ENCODE measurements at regions not wholly inside any gene's neighbourhood (a gene's known extent, or its start where the extent isn't known, plus 50 kb on each side); places are given as distances from the start of the nearest gene placed in this dataset.

DNA sequence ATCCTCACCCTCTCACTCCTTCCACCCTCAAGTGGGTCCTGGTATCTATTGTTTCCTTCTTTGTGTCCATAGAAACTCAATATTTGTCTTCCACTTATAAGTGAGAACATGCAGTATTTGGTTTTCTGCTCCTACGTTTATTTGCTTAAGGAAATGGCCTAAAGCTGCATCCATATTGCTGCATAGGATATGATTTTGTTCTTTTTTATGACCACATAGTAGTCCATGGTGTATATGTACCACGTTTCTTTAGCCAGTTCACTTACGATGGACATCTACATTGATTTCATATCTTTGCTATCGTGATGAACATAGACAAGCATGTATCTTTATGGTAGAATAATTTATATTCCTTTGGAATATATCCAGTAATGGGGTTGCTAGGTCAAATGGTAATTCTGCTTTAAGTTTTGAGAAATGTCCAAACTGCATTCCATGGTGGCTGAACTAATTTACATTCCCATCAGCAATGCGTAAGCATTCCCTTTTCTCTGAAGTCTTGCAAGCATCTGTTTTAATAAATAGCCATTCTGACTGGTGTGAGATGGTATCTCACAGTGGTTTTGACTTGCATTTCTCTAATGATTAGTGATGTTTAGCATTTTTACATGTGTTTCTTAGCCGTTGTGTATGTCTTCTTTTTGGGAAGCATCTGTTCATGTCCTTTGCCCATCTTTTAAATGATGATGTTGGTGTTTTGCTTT lies 650.2 kb downstream of the ZNF385D start:
- TF ChIP-seq CTCF (IDR thresholded peaks at IDR 0.05; ENCODE audit: low read depth, low read length) (no peak), MYC (IDR thresholded peaks at IDR 0.05; ENCODE audit: low read depth, low read length) (no peak)
- TF ChIP-seq, protein P1, sequence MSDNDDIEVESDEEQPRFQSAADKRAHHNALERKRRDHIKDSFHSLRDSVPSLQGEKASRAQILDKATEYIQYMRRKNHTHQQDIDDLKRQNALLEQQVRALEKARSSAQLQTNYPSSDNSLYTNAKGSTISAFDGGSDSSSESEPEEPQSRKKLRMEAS (IDR thresholded peaks at IDR 0.05; ENCODE audit: low read depth, low read length), result no peak

Data from NB4 (cell line).